NCI-H2171 (cell line): ENCODE measurements at regions not wholly inside any gene's neighbourhood (a gene's known extent, or its start where the extent isn't known, plus 50 kb on each side); places are given as distances from the start of the nearest gene placed in this dataset.
"Not testable (repeated sequence)": the region's sequence is repeated elsewhere in the genome, so short reads cannot be mapped to it uniquely, and the experiment has no call there.

Experiments used
- DNase-seq: peaks from one replicate; lab custom pipeline; 2025; lab: John Stamatoyannopoulos, UW

DNA sequence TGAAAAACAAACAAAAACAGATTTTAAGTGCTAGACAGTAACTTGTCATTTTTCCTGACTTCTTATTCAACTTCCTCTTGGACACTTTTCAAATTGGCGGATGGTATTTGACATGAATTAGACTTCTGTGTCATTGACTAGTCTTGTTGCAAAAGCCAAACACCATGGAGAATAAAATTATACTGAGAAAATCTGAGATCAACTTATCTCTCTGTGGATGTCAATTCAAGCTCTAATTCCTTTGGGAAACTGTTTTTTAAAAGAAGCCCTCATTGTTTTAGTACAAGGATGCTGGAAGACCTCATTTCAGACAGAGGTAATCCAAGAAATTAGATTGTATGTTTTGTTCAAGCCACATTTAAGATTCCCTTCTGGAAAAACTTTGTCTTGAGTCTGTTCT, 831.0 kb downstream of the SEMA5A start:
- no peak for DNase-seq

- DNase-seq, result no peak
Measured at GRCh38 chr5:8719796-8720195, 826.1 kb downstream of the SEMA5A start.

DNA sequence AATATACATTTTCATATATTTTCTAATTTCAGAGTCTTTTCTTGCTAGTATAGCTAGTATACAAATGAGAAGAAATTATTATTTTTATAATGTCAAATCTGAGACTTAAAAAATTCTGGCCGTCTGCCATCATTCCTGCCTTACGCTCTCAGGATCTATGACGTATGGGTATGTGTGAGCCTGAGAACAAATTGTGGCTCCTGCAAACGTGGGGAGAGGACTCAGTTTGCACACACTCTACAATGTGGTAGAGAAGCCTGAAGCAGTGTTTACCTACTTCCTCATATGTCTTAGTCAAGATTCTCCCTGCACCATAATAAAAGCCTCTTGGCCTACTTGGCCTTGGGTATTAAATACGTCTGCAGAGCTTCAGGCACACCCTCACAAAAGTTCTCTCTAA, 825.4 kb downstream of the SEMA5A start:
- DNase-seq, result no peak

DNA sequence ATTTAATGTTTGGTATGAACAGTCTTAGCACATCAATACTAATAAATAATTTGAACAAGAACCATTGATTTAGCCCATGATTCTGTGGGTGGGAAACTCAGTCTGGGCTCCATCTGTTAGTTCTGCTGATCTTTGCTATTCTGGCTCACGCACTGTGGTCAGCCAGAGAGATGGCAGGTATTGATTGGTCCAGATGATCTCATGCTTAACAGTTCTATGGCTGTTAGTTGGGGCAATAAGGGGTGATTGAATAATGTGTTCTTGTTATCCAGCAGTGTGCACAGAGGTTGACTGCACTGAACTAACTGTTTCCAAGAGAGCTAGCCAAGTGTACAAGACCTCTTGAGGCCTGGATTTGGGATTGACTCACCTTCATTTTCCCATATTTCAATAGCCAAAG, 824.3 kb downstream of the SEMA5A start:
- DNase-seq, result no peak

- no peak for DNase-seq
Measured at GRCh38 chr5:8726383-8727036, 819.4 kb downstream of the SEMA5A start.

DNA sequence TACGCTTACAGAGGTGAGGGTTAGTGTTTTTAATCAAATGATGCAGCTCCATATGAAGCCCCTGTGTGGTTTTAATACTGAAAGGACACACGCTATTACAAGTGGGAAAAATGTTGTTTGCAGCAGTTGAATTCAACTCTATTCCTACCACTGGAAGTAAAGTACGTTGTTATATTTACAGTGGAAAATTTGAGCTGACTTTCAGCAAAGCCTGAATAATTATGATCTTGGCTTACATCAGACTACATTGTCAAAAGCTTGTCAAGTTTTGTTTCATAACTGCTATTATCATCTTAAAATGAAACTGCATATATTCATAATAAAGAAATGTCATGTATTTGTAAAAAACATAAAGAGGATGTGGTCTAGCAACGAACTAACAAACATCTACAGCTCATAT, 818.5 kb downstream of the SEMA5A start:
- no peak for DNase-seq

- no peak for DNase-seq
Measured at GRCh38 chr5:8729437-8729836, 816.4 kb downstream of the SEMA5A start.

- no peak for DNase-seq
Measured at GRCh38 chr5:8730194-8730593, 815.7 kb downstream of the SEMA5A start.

DNA sequence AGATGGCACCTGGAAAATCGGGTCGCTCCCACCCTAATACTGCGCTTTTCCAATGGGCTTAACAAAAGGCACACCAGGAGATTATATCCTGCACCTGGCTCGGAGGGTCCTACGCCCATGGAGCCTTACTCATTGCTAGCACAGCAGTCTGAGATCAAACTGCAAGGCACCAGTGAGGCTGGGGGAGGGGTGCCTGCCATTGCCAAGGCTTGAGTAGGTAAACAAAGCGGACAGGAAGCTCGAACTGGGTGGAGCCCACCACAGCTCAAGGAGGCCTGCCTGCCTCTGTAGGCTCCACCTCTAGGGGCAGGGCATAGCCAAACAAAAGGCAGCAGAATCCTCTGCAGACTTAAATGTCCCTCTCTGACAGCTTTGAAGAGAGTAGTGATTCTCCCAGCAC, 814.8 kb downstream of the SEMA5A start:
- DNase-seq, result not testable (repeated sequence)

DNA sequence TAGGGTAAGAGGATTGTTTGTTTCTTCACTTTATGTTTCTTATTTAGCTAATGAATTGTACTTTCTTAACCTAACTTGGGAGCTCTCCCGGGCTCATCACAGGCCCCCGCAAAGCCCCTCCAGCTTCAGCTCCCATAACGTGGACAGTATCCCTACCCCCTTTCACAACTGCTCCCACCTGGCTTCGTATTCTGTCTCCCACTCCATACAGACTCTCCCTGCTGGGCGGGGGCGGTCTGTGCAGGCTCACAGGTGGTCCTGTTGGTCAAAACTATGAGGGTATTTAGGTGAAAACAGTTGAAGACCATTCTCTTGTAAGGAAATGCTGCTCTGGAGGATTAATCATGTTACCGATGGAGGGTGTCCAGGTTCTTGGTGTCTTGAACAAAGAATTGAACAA, 805.3 kb downstream of the SEMA5A start:
- no peak for DNase-seq

DNA sequence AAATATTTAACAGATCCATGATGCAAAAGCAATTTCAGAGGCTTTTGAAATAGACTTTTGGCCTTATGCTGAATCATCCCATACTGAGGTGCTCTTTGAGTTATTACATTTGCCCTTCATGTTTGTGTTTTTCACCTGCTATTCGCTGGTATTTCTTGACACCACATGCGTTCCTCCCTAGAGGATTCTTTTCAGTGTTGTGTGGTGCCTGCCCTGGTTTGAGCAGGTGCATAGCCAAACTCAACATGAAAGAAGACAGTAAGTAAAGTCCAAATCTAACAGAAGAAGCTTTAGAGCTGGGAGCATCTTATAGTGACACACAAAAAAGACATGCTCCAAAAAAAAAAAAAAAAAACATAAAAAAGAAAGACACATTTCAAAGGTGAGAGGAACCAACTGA, 796.3 kb downstream of the SEMA5A start:
- peak; percentile 8 for DNase-seq

- no peak for DNase-seq
Measured at GRCh38 chr5:8750100-8750499, 795.8 kb downstream of the SEMA5A start.

DNA sequence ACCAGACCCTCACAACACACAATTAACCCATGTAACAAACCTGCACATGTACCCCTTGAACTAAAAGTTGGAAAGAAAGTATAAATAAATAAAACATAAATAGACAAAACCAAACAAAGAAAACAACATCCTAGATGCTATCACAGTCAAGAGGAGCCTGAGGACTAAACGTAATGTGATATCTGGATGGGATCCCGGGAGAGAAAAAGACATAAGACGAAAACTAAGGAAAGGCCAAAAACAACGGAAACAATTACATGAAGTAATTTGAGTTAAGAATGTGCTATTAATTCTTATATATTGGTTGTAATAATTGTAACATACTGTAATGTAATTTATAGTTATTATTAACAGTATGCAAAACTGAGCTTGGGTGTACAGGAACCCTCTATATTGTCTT, 793.9 kb downstream of the SEMA5A start:
- DNase-seq, result no peak

- DNase-seq, result no peak
Measured at GRCh38 chr5:8752595-8752994, 793.3 kb downstream of the SEMA5A start.

GRCh38 chr5:8756498-8757084, 789.3 kb downstream of the SEMA5A start:
- DNase-seq, result no peak

GRCh38 chr5:8765886-8766285, 780.0 kb downstream of the SEMA5A start:
- DNase-seq, result no peak

- DNase-seq, result no peak
Measured at GRCh38 chr5:8766448-8766847, 779.4 kb downstream of the SEMA5A start.

DNA sequence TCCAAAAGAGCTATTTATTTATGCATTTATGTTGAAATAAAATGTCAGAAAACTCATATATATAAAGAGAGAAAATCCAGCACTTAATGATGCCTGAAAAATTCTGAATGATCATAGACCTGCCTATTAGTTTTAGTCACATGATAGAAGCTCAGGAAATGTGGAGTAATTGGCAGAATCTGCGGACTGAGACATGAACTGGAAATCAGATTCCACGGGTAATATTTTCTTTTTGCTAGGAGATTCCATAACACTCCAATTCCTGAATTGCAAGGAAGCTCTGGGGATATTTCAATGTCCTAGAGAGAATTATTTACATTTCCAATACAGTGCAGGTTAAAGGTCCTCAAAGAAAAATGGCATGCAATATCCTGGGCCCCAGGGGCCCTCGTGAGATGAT, 778.8 kb downstream of the SEMA5A start:
- DNase-seq, result no peak

DNA sequence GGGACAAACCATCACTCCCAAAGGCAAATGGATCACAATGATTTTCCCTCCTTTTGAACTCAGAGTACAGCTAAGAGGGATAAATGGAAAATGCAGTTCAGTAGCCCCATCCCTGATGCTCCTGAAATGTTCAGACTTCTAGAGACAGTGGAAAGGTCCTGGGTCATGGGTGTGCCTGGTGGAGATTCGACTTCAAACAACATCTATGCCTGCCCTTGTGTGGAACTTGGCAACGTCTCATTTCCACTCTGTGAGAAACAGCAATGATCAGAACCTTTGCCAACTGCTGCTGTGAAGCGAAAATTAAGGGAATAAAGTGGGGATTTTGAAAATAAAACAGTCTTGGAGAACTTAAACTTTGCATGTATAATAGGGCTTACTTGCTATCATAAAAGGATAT, 778.1 kb downstream of the SEMA5A start:
- no peak for DNase-seq

DNA sequence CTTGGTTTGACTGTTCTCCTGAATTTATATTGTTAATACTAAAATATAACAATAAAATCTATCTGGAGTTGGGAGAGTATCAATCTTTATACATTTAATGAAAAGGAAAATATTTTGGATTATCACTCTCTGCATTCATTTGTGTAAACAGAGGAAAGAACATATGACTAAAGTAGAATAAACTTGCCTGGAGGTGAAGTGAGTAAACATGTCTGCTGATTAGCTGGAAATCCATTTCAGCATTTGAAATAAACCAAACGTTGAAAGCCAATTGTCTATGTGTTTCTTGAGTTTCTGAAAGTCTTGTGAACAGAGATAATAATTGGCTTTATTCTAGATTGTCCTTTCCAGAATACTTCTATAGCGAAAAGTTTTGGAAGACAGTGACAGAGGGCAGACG, 776.2 kb downstream of the SEMA5A start:
- no peak for DNase-seq

DNA sequence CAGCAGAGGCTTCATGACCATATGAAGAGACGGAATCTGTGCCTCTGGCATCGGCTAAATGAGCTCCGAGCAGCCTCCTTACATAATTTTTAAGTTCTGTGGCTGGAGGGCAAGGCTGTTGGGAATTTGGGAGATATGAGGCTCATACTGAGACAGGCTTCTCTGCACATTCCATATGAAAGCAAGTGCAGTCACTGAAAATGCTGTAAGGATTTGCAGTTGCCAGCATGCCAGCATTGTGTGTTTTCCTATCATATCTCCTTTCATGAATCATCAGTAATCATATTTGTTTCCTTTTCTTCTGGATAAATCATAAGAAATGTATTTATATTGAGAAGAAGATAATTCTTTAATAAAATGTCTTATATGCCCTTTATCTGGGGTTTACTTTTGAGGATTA, 775.4 kb downstream of the SEMA5A start:
- DNase-seq, result no peak

DNA sequence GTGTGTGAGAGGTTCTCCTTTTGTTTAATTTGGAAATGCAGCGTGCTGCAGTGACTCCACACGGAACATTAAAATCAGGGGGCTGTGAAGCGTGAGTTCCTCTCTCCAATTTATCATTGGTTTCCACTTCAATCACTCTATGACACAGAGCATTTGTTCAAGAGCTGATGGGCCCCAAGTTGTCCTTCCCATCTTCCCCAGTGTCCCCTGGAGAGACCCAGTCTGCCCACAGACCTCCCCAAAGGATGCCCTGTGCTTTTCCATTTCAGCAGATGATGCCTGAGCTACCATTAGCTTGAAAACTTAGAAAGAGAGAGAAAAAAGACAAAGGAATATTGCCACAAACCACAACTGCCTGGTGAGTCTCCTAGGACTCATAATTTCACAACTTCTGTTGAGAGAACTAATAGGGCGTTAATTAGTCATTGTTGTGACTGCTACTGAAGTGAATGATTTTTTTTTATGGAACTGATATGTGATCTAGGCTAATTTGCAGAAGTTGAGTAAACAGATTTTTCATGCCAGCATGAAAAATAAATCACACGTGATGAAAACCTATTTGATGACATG, 772.7 kb downstream of the SEMA5A start:
- peak; percentile 52 for DNase-seq

DNA sequence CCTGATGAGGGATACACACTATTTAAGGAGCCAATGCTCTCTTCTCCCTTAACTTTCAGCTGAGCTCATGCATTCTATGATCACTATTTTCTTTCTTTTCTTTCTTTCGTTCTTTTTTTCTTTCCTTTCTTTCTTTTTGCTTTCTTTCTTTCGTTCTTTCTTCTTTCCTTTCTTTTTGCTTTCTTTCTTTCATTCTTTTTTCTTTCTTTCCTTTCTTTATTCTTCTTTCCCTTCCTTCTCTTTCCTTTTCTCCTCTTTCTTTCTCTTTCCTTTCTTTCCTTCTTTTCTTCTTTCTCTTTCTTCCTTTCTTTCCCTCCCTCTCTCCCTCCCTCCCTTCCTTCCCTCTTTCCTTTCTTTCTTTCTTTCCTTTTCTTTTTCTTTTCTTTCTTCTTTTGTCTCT, 761.2 kb downstream of the SEMA5A start:
- no peak for DNase-seq

GRCh38 chr5:8788246-8788645, 757.6 kb downstream of the SEMA5A start:
- no peak for DNase-seq
